ENCODE measurements at regions not wholly inside any gene's neighbourhood (a gene's known extent, or its start where the extent isn't known, plus 50 kb on each side); places are given as distances from the start of the nearest gene placed in this dataset.

GRCh38 chr10:57996536-57996935 lies 271.2 kb downstream of the IPMK start:
- no peaks in the 10 kb centered on the region for H3K27me3 ChIP-seq (ENCODE audit: control insufficient read depth, insufficient read depth, low read length)

DNA sequence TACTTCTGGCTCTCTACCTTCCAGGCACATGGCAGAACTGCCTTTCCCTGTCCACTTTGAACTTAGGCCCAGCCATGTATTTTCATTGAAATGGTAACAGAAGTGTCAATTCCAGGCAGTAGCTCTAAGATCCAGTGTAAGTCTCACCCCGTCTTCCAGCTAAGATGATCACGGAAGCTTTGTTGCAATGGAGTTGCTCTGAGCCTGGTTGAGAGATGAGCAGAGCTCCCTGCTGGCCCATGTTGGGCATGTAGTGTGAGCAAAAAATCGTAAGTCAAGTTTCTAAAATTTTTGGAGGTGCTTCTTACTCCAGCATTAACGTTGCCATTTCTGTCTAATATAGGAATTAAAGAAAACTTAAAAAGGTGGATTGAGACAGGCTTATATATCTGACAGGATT lies 274.4 kb downstream of the IPMK start:
- intact Hi-C loops (cut with micrococcal nuclease), result no loop called here
- no peak for ATAC-seq
- Mint-ChIP-seq H3K4me1 (no peaks in the 10 kb centered on the region), H3K36me3 (no peaks in the 10 kb centered on the region), H3K9me3 (peaks cover 6 to 9% of the 10 kb centered on the region in 2 donors), H3K27ac (no peak overlapping the region), H3K27me3 (ENCODE audit: low read depth in 2 of 2) (no peaks in the 10 kb centered on the region), H3K4me3 (no peak overlapping the region)
- 87% methylated on average over 3 of the region's 4 CpGs for WGBS (ENCODE audit: insufficient coverage)
- H3K4me3 ChIP-seq (ENCODE audit: low read length), result no peak overlapping the region
- no peak overlapping the region for H3K27ac ChIP-seq (ENCODE audit: low read length)
- no peaks in the 10 kb centered on the region for H3K9me3 ChIP-seq (ENCODE audit: control insufficient read depth, insufficient read depth, low read length)
- no peak for TF ChIP-seq CTCF (IDR thresholded peaks at IDR 0.05)
- H3K27me3 ChIP-seq (ENCODE audit: control insufficient read depth, insufficient read depth, low read length), result no peaks in the 10 kb centered on the region
- no peaks in the 10 kb centered on the region for H3K36me3 ChIP-seq (ENCODE audit: control insufficient read depth, insufficient read depth, low read length)
- no peak for DNase-seq
- no peaks in the 10 kb centered on the region for H3K4me1 ChIP-seq (ENCODE audit: control insufficient read depth, insufficient read depth, low read length)

More at GRCh38 chr10:57996536-57996935, 271.2 kb downstream of the IPMK start:
- Histone ChIP-seq H3K27ac (ENCODE audit: low read length) (no peak overlapping the region), H3K4me3 (ENCODE audit: low read length) (no peak overlapping the region), H3K4me1 (ENCODE audit: control insufficient read depth, insufficient read depth, low read length) (no peaks in the 10 kb centered on the region), H3K9me3 (ENCODE audit: control insufficient read depth, insufficient read depth, low read length) (no peaks in the 10 kb centered on the region), H3K36me3 (ENCODE audit: control insufficient read depth, insufficient read depth, low read length) (no peaks in the 10 kb centered on the region)
- TF ChIP-seq CTCF (IDR thresholded peaks at IDR 0.05), result no peak
- H3K36me3 Mint-ChIP-seq, result no peaks in the 10 kb centered on the region
- peaks cover 6% of the 10 kb centered on the region in 2 donors for H3K9me3 Mint-ChIP-seq
- DNase-seq (no peak), ATAC-seq (no peak)
- H3K4me3 Mint-ChIP-seq, result no peak overlapping the region
- 90% methylated on average over 2 of the region's 2 CpGs for WGBS (ENCODE audit: insufficient coverage)
- no peaks in the 10 kb centered on the region for H3K27me3 Mint-ChIP-seq (ENCODE audit: low read depth in 2 of 2)
- intact Hi-C loops (cut with micrococcal nuclease), result no loop called here
- no peaks in the 10 kb centered on the region for H3K4me1 Mint-ChIP-seq
- no peak overlapping the region for H3K27ac Mint-ChIP-seq

DNA sequence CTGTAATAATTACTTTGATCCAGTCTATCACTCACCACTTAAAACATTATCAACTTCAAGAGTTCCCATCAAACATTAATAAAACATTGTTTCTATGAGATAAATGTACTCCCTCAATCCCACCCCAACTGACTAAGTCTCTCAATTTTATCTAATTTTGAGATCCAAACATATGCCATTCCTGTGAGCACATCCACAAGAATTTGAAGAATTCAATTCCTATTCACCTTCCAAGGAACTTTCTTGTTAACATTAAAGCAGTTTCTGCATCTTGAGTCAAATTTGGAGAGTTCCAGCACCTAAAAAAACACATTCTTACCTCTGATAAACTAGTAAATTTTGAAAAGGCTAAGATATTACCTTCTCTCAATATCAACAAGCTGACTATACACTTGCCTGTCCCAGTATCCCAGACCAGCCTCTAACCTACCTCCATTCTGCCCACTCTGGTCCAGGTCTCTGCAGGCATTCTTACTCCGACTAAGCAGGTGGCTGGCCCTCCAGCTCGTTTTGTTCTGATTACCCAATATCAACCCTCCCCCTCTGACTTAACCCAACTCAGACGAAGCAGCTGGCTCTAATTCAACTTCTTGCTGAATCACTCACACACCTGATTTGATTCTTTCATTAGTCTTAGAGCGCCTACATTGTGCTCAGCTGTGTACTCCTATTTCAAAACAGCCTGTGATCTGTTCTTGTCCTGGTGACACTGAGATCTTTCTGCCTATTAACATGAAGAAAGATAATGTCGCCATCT lies 275.2 kb downstream of the IPMK start:
- WGBS (ENCODE audit: insufficient coverage), result 58% methylated on average over 4 of the region's 5 CpGs
- Mint-ChIP-seq H3K4me1 (no peaks in the 10 kb centered on the region), H3K27me3 (ENCODE audit: low read depth in 2 of 2) (no peaks in the 10 kb centered on the region), H3K27ac (no peak overlapping the region), H3K36me3 (no peaks in the 10 kb centered on the region), H3K4me3 (no peak overlapping the region), H3K9me3 (peaks cover 6 to 9% of the 10 kb centered on the region in 2 donors)
- H3K27me3 ChIP-seq (ENCODE audit: control insufficient read depth, insufficient read depth, low read length), result no peaks in the 10 kb centered on the region
- no peaks in the 10 kb centered on the region for H3K4me1 ChIP-seq (ENCODE audit: control insufficient read depth, insufficient read depth, low read length)
- intact Hi-C loops (cut with micrococcal nuclease), result no loop called here
- no peak for TF ChIP-seq CTCF (IDR thresholded peaks at IDR 0.05)
- H3K4me3 ChIP-seq (ENCODE audit: low read length), result no peak overlapping the region
- DNase-seq, result no peak
- H3K27ac ChIP-seq (ENCODE audit: low read length), result no peak overlapping the region
- no peaks in the 10 kb centered on the region for H3K9me3 ChIP-seq (ENCODE audit: control insufficient read depth, insufficient read depth, low read length)
- no peaks in the 10 kb centered on the region for H3K36me3 ChIP-seq (ENCODE audit: control insufficient read depth, insufficient read depth, low read length)
- no peak for ATAC-seq

DNA sequence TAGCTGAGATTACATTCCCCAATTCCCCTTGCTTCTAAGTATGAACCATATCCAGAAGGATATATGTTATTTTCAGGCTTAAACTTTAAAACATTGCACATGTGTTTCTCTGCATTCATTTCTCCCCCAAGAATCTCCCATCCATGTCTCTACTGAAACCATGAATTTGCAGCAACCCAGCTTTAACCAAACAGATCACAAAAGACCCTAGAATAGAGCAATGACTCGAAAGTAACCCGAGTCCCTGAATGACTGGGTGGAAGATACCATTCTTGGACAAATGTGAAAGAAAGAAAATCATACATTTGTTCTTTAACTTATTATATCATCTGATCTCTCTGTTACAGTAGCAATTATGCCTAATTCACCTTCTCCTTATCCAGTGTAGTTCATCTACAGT lies 278.7 kb downstream of the IPMK start:
- no peaks in the 10 kb centered on the region for H3K9me3 ChIP-seq (ENCODE audit: control insufficient read depth, insufficient read depth, low read length)
- H3K4me3 ChIP-seq (ENCODE audit: low read length), result no peak overlapping the region
- Mint-ChIP-seq H3K27me3 (ENCODE audit: low read depth in 2 of 2) (no peaks in the 10 kb centered on the region), H3K36me3 (no peaks in the 10 kb centered on the region), H3K9me3 (peaks cover 1 to 4% of the 10 kb centered on the region in 2 donors), H3K4me1 (no peaks in the 10 kb centered on the region), H3K4me3 (no peak overlapping the region), H3K27ac (no peak overlapping the region)
- no peaks in the 10 kb centered on the region for H3K36me3 ChIP-seq (ENCODE audit: control insufficient read depth, insufficient read depth, low read length)
- intact Hi-C loops (cut with micrococcal nuclease), result no loop called here
- ATAC-seq (no peak), DNase-seq (no peak)
- H3K27ac ChIP-seq (ENCODE audit: low read length), result no peak overlapping the region
- no peaks in the 10 kb centered on the region for H3K4me1 ChIP-seq (ENCODE audit: control insufficient read depth, insufficient read depth, low read length)
- no peak for TF ChIP-seq CTCF (IDR thresholded peaks at IDR 0.05)
- WGBS (ENCODE audit: insufficient coverage), result no CpG with 5 or more reads among the region's 2 CpGs
- no peaks in the 10 kb centered on the region for H3K27me3 ChIP-seq (ENCODE audit: control insufficient read depth, insufficient read depth, low read length)
